HepG2 (cell line): ENCODE measurements at regions not wholly inside any gene's neighbourhood (a gene's known extent, or its start where the extent isn't known, plus 50 kb on each side); places are given as distances from the start of the nearest gene placed in this dataset.
"Not testable (repeated sequence)": the region's sequence is repeated elsewhere in the genome, so short reads cannot be mapped to it uniquely, and the experiment has no call there.

Experiments used
- ATAC-seq: fragments of 200-7000 bp; cut with Tn5 transposase; 3 replicates; pipeline ENCODE4 v1.9.1; 2020; ENCODE audit warnings: mild to moderate bottlenecking, moderate library complexity
- BruUV-seq: library from RNA; stranded (reverse); fragments of 400-500 nt; replicated peaks from 2 replicates; lab custom pipeline; 2021; lab: Mats Ljungman, UMichigan
- CTCF ChIA-PET: fragments of 300-600 bp; formaldehyde crosslinking; extraction: SDS; loops from one replicate; lab custom pipeline; 2021; ENCODE audit warnings: low total read pairs, inconsistent platforms, low intra/inter-chr PET ratio; lab: Yijun Ruan, JAX
- POLR2A ChIA-PET: fragments of 350-600 bp; sonication (Branson Sonifier 250); formaldehyde crosslinking; loops from one replicate; lab custom pipeline; 2020; ENCODE audit warnings: antibody characterized with exemption, inconsistent platforms; lab: Yijun Ruan, JAX
- DNase-seq: peaks from one replicate; pipeline ENCODE4 v3.0.0-alpha.2; 2015; ENCODE audit warnings: low spot score
- FAIRE-seq: peaks from 3 replicates; lab custom pipeline; 2011; peaks lifted over from hg19 to GRCh38; lab: Jason Lieb, UNC
- H2AFZ ChIP-seq: one replicate; pipeline ENCODE4 v1.6.1; 2011; ENCODE audit warnings: low read length, inconsistent platforms
- H3K27ac ChIP-seq: fragments of 300-600 bp; 3 replicates; pipeline ENCODE4 v1.8.0; 2011; ENCODE audit warnings: mixed run types, mild to moderate bottlenecking, mixed read lengths, low read length, inconsistent platforms; ENCODE audit not compliant: insufficient read depth; ENCODE audit errors: extremely low read length
- H3K27me3 ChIP-seq, 2 experiments: fragments of 200-600 bp in 1 of 2; 2 replicates in 1 of 2; 3 replicates in 1 of 2; pipeline versions ENCODE4 v1.6.0 to v1.8.0; 2011; ENCODE audit warnings: low read length in 2 of 2, mild to moderate bottlenecking in 2 of 2, moderate library complexity in 2 of 2, inconsistent platforms in 1 of 2; ENCODE audit not compliant: insufficient read depth in 2 of 2, control insufficient read depth in 1 of 2
- H3K36me3 ChIP-seq, 2 experiments: fragments of 200-600 bp in 1 of 2; replicated peaks in 1 of 2; 2 replicates in 1 of 2; 3 replicates in 1 of 2; pipeline versions ENCODE4 v1.5.1 to v1.8.0; 2011; ENCODE audit warnings: low read length in 2 of 2, inconsistent platforms in 1 of 2; ENCODE audit not compliant: insufficient read depth in 2 of 2, control insufficient read depth in 1 of 2
- H3K4me1 ChIP-seq: 2 replicates; pipeline ENCODE4 v1.5.1; 2012; ENCODE audit warnings: low read length, inconsistent platforms; ENCODE audit not compliant: insufficient read depth
- H3K4me2 ChIP-seq: 2 replicates; pipeline ENCODE4 v1.6.0; 2011; ENCODE audit warnings: low read depth, low read length, inconsistent platforms
- H3K4me3 ChIP-seq, 3 experiments: fragments of 200-600 bp in 1 of 3; sonication (generic), shearing (Covaris generic) in 1 of 3; replicated peaks in 1 of 3; 2 replicates each; pipeline ENCODE4 v1.5.1; 2011 to 2016; ENCODE audit warnings: low read length in 3 of 3, inconsistent platforms in 2 of 3, low read depth in 2 of 3, mild to moderate bottlenecking in 2 of 3, control low read depth in 1 of 3, mixed read lengths in 1 of 3; ENCODE audit not compliant: insufficient read depth in 1 of 3
- H3K79me2 ChIP-seq: one replicate; pipeline ENCODE4 v1.6.1; 2011; ENCODE audit warnings: low read length, inconsistent platforms; ENCODE audit not compliant: insufficient read depth
- H3K9ac ChIP-seq: 2 replicates; pipeline ENCODE4 v1.6.0; 2011; ENCODE audit warnings: mild to moderate bottlenecking, low read depth, low read length, inconsistent platforms; ENCODE audit not compliant: insufficient read depth
- H3K9me3 ChIP-seq: 2 replicates; pipeline ENCODE4 v1.5.1; 2012; ENCODE audit warnings: mild to moderate bottlenecking, low read length
- H4K20me1 ChIP-seq: 2 replicates; pipeline ENCODE4 v1.6.0; 2011; ENCODE audit warnings: inconsistent platforms, mild to moderate bottlenecking, low read length, moderate library complexity; ENCODE audit not compliant: insufficient read depth
- MAFF ChIP-seq: IDR thresholded peaks from 2 replicates; pipeline ENCODE4 v1.6.1; 2011; ENCODE audit warnings: low read depth, low read length, improper control_type of control experiment
- MAFK ChIP-seq, 2 experiments: IDR thresholded peaks in 1 of 2; conservative IDR thresholded peaks in 1 of 2; 2 replicates each; pipeline ENCODE4 v1.6.1; 2011; ENCODE audit warnings: improper control_type of control experiment in 2 of 2, low read length in 2 of 2
- ZNF598 ChIP-seq: sonication (generic); formaldehyde crosslinking; IDR thresholded peaks from 2 replicates; pipeline ENCODE4 v1.5.1; 2020; ENCODE audit warnings: mild to moderate bottlenecking, missing genetic modification reagents, borderline replicate concordance
- WGBS: methylation state at CpG from one replicate; pipeline ENCODE4 v1.1.6; 2017; ENCODE audit warnings: low lambda C conversion rate; 5-methylcytosine and 5-hydroxymethylcytosine counted together
- in situ Hi-C: cut with HindIII; loops from 2 replicates; pipeline ENCODE4 v1.10.0; 2017; ENCODE audit warnings: low pct_unique_long_range_greater_than_20kb; ENCODE audit not compliant: extremely low pct_ligation_motif_present
- intact Hi-C: fragments of 100-400 bp; cut with micrococcal nuclease; formaldehyde crosslinking; loops from one replicate; pipeline ENCODE4 v1.10.0; 2022; ENCODE audit not compliant: unreplicated experiment

- ATAC-seq, H3K36me3 ChIP-seq, H3K4me3 ChIP-seq, H3K4me1 ChIP-seq, POLR2A ChIA-PET, H3K27me3 ChIP-seq, BruUV-seq, H3K9me3 ChIP-seq, FAIRE-seq, in situ Hi-C loops, H3K4me2 ChIP-seq, H3K79me2 ChIP-seq, H4K20me1 ChIP-seq, DNase-seq, H3K27ac ChIP-seq, H2AFZ ChIP-seq, H3K9ac ChIP-seq, intact Hi-C loops, CTCF ChIA-PET: not testable (repeated sequence)
- TF ChIP-seq MAFF, result peak; percentile 80
- peak; percentile 48 to 82 for TF ChIP-seq MAFK (conservative IDR thresholded peaks at IDR 0.05 in 1 of 2, IDR thresholded peaks at IDR 0.05 in 1 of 2; ENCODE audit: low read length in 2 of 2)
- WGBS, result no CpG with 5 or more reads among the region's 1 CpG
Observed at GRCh38 chr9:106041920-106042319, 347.6 kb downstream of the TMEM38B start.

GRCh38 chr9:106051545-106051944 is 357.2 kb downstream of the TMEM38B start:
- CTCF ChIA-PET, result no interaction called here
- Histone ChIP-seq H3K9ac (no peak overlapping the region), H3K79me2 (no peaks in the 10 kb centered on the region), H3K4me2 (no peak overlapping the region), H2AFZ (no peak overlapping the region), H3K9me3 (no peaks in the 10 kb centered on the region), H3K36me3 (no peaks in the 10 kb centered on the region), H3K4me3 (no peak overlapping the region), H3K27me3 (no peaks in the 10 kb centered on the region), H3K4me1 (no peaks in the 10 kb centered on the region), H3K27ac (no peak overlapping the region), H4K20me1 (no peaks in the 10 kb centered on the region)
- intact Hi-C loops, result no loop called here
- FAIRE-seq (no peak), DNase-seq (no peak), ATAC-seq (no peak)
- in situ Hi-C loops, result no loop called here
- no peak for TF ChIP-seq ZNF598 (CRISPR knock-in tag)
- no TSS peak for BruUV-seq
- POLR2A ChIA-PET, result no interaction called here
- 3% methylated on average over 3 of the region's 3 CpGs for WGBS
